ENCODE measurements at regions not wholly inside any gene's neighbourhood (a gene's known extent, or its start where the extent isn't known, plus 50 kb on each side); places are given as distances from the start of the nearest gene placed in this dataset.

- TF ChIP-seq CTCF (conservative IDR thresholded peaks at IDR 0.05; ENCODE audit: low read length) (no peak), EZH2phosphoT487 (IDR thresholded peaks at IDR 0.05; ENCODE audit: borderline replicate concordance) (no peak)
Measured at GRCh38 chr12:33115716-33116115, 219.1 kb upstream of the PKP2 start.

All from Loucy (cell line).